Endodermal cell (in vitro differentiated cells): ENCODE measurements at regions not wholly inside any gene's neighbourhood (a gene's known extent, or its start where the extent isn't known, plus 50 kb on each side); places are given as distances from the start of the nearest gene placed in this dataset.

Source experiments
- DNase-seq: peaks from one replicate; pipeline ENCODE4 v3.0.0-alpha.2; 2017
- H3K27ac ChIP-seq: 2 replicates; pipeline ENCODE4 v1.5.1; 2013; ENCODE audit warnings: mild to moderate bottlenecking, low read depth, low read length, moderate library complexity
- H3K27me3 ChIP-seq: 2 replicates; pipeline ENCODE4 v1.6.1; 2013; ENCODE audit warnings: mild to moderate bottlenecking, low read length, moderate library complexity; ENCODE audit not compliant: insufficient read depth, control insufficient read depth, poor library complexity, severe bottlenecking
- H3K36me3 ChIP-seq: 2 replicates; pipeline ENCODE4 v1.7.0; 2013; ENCODE audit warnings: mild to moderate bottlenecking, low read length, moderate library complexity; ENCODE audit not compliant: control insufficient read depth, insufficient read depth
- H3K4me1 ChIP-seq: one replicate; pipeline ENCODE4 v1.7.0; 2013; ENCODE audit warnings: low read length; ENCODE audit not compliant: control insufficient read depth, insufficient read depth
- H3K4me3 ChIP-seq: 2 replicates; pipeline ENCODE4 v1.5.1; 2013; ENCODE audit warnings: mild to moderate bottlenecking, low read length, moderate library complexity
- H3K9ac ChIP-seq: 2 replicates; pipeline ENCODE4 v1.6.1; 2013; ENCODE audit warnings: mild to moderate bottlenecking, low read length, moderate library complexity; ENCODE audit not compliant: poor library complexity, severe bottlenecking; ENCODE audit errors: extremely low read depth
- H3K9me3 ChIP-seq: 2 replicates; pipeline ENCODE4 v1.6.1; 2013; ENCODE audit warnings: mild to moderate bottlenecking, low read length, moderate library complexity; ENCODE audit not compliant: control insufficient read depth
- H3K27ac Mint-ChIP-seq: 2 replicates; pipeline ENCODE4 v1.8.0; 2020; ENCODE audit warnings: mixed read lengths
- H3K27me3 Mint-ChIP-seq: 2 replicates; pipeline ENCODE4 v1.8.0; 2021; ENCODE audit warnings: mild to moderate bottlenecking, mixed read lengths; ENCODE audit not compliant: insufficient read depth
- H3K36me3 Mint-ChIP-seq: 2 replicates; pipeline ENCODE4 v1.8.0; 2020; ENCODE audit warnings: low read depth, mixed read lengths
- H3K4me1 Mint-ChIP-seq: 2 replicates; pipeline ENCODE4 v1.8.0; 2020; ENCODE audit warnings: mixed read lengths
- H3K4me3 Mint-ChIP-seq: 2 replicates; pipeline ENCODE4 v1.8.0; 2020; ENCODE audit warnings: mild to moderate bottlenecking, moderate library complexity, mixed read lengths
- H3K9me3 Mint-ChIP-seq: 2 replicates; pipeline ENCODE4 v1.8.0; 2020; ENCODE audit warnings: mild to moderate bottlenecking, mixed read lengths
- WGBS, 2 experiments: methylation state at CpG; one replicate each; pipeline versions ENCODE4 v1.1.5 to v1.1.7; 2013; ENCODE audit warnings: missing lambda C conversion rate in 2 of 2, mixed read lengths in 1 of 2; ENCODE audit not compliant: insufficient coverage in 1 of 2, insufficient read length in 1 of 2; 5-methylcytosine and 5-hydroxymethylcytosine counted together
- TF ChIP-seq, protein P1 (sequence below): fragments of 200-600 bp; sonication (generic); conservative IDR thresholded peaks from 2 replicates; pipeline ENCODE4 v1.5.0; 2021; ENCODE audit warnings: antibody characterized with exemption, mild to moderate bottlenecking

DNA sequence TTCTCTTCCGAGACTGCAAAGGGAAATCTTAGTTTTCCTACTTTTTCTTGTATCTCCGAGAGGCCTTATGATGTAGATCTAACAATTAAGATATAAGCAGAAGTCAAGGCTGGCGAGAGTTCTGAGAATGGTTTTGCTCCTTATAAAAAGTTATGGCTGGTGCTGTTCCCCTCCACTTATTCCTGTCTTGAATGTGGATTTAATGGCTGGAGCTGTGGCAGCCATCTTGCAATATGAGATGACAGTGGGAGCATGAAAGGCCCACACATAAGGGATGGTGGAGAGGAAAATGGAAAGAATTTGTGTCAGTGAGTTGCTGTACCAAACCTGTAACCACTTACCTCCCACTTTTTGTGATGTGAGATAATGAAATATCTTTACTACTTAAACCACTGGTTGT lies 124.6 kb upstream of the SLC22A23 start:
- Mint-ChIP-seq H3K27me3 (peaks cover 2% of the 10 kb centered on the region), H3K27ac (no peak overlapping the region), H3K4me1 (peaks cover 8% of the 10 kb centered on the region), H3K4me3 (no peak overlapping the region), H3K9me3 (no peaks in the 10 kb centered on the region), H3K36me3 (no peaks in the 10 kb centered on the region)
- Histone ChIP-seq H3K27me3 (no peaks in the 10 kb centered on the region), H3K4me3 (no peak overlapping the region), H3K9ac (no peak overlapping the region), H3K4me1 (no peaks in the 10 kb centered on the region), H3K36me3 (no peaks in the 10 kb centered on the region), H3K9me3 (no peaks in the 10 kb centered on the region), H3K27ac (no peak overlapping the region)
- TF ChIP-seq, protein P1, sequence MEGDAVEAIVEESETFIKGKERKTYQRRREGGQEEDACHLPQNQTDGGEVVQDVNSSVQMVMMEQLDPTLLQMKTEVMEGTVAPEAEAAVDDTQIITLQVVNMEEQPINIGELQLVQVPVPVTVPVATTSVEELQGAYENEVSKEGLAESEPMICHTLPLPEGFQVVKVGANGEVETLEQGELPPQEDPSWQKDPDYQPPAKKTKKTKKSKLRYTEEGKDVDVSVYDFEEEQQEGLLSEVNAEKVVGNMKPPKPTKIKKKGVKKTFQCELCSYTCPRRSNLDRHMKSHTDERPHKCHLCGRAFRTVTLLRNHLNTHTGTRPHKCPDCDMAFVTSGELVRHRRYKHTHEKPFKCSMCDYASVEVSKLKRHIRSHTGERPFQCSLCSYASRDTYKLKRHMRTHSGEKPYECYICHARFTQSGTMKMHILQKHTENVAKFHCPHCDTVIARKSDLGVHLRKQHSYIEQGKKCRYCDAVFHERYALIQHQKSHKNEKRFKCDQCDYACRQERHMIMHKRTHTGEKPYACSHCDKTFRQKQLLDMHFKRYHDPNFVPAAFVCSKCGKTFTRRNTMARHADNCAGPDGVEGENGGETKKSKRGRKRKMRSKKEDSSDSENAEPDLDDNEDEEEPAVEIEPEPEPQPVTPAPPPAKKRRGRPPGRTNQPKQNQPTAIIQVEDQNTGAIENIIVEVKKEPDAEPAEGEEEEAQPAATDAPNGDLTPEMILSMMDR = no peak
- DNase-seq = no peak
- WGBS, 2 experiments = 91% methylated on average over 3 of the region's 3 CpGs; no CpG with 5 or more reads in 1 of the 2 experiments

DNA sequence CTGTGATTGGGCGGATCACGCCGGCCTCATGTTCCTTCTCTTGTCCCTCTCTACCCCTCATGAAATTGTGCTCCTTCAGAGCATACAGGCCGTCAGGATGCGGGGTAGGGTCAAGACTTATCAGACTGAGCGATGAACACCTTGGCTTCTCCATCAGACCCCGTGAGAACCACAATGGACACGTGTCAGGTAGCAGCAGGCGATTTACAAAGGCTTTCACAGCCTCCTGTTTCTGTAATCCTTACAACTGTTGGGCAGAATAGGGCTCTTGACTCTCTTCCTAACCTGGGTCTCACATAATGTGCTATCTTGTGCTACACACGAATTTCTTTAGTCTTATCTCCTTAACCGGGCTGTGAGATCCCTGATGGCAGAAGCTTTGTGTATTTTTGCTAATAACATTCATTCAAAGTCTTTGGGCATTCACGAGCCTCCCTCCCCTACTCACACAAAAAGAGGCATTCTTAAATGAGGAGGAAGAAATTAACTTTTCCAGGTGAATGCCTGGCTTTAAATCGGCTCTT lies 122.9 kb upstream of the SLC22A23 start:
- WGBS, 2 experiments = 85 to 96% methylated on average over 10 to 13 of the region's 13 CpGs
- Histone ChIP-seq H3K9me3 (no peaks in the 10 kb centered on the region), H3K36me3 (no peaks in the 10 kb centered on the region), H3K4me1 (no peaks in the 10 kb centered on the region), H3K4me3 (no peak overlapping the region), H3K9ac (no peak overlapping the region), H3K27me3 (no peaks in the 10 kb centered on the region), H3K27ac (no peak overlapping the region)
- TF ChIP-seq, protein P1 = no peak
- H3K27me3 Mint-ChIP-seq = peaks cover 2% of the 10 kb centered on the region
- DNase-seq = no peak
- no peak overlapping the region for H3K27ac Mint-ChIP-seq
- no peaks in the 10 kb centered on the region for H3K9me3 Mint-ChIP-seq
- no peak overlapping the region for H3K4me3 Mint-ChIP-seq
- no peaks in the 10 kb centered on the region for H3K36me3 Mint-ChIP-seq
- peaks cover 9% of the 10 kb centered on the region for H3K4me1 Mint-ChIP-seq

DNA sequence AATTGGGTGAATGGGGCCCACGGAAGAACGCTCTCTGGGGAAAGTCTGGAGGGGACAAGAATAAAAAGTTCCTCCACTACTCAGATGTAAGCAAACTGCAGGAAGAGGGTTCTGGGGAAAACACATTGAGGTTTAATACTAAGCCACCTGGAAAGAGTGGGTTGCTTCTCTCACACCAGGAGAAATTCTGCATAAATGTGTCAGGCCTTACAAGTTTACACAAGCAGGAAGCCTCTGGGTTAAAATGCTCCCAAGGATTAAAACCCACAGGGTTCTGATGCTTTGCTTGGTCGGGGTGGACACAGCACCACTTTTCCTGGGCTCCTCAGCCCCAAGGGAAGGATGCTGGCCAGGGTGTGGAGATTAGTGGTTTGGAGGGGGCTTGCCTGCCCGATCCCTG lies 122.1 kb upstream of the SLC22A23 start:
- Histone ChIP-seq H3K4me1 (no peaks in the 10 kb centered on the region), H3K27me3 (no peaks in the 10 kb centered on the region), H3K9ac (no peak overlapping the region), H3K4me3 (no peak overlapping the region), H3K36me3 (no peaks in the 10 kb centered on the region), H3K27ac (no peak overlapping the region), H3K9me3 (no peaks in the 10 kb centered on the region)
- Mint-ChIP-seq H3K27me3 (peaks cover 2% of the 10 kb centered on the region), H3K4me1 (peaks cover 12% of the 10 kb centered on the region), H3K9me3 (no peaks in the 10 kb centered on the region), H3K27ac (no peak overlapping the region), H3K36me3 (no peaks in the 10 kb centered on the region), H3K4me3 (no peak overlapping the region)
- WGBS, 2 experiments = 60 to 90% methylated on average over 1 to 4 of the region's 4 CpGs
- DNase-seq = no peak
- TF ChIP-seq, protein P1 = no peak
